Coronary artery (tissue), 2 donors: ENCODE measurements at regions not wholly inside any gene's neighbourhood (a gene's known extent, or its start where the extent isn't known, plus 50 kb on each side); places are given as distances from the start of the nearest gene placed in this dataset.

ENCODE experiments used
- DNase-seq: peaks from one replicate; pipeline ENCODE4 v3.0.0-alpha.2; 2017; ENCODE audit warnings: low spot score
- H3K27ac ChIP-seq, 2 donors: fragments of 200-600 bp; sonication (generic); one replicate each; pipeline ENCODE4 v1.5.1; 2016 to 2019
- H3K4me3 ChIP-seq: fragments of 200-600 bp; sonication (generic); 2 replicates; pipeline ENCODE4 v1.5.1; 2016; ENCODE audit warnings: mild to moderate bottlenecking, moderate library complexity
- TF ChIP-seq, protein P1 (sequence below): fragments of 200-600 bp; sonication (generic); IDR thresholded peaks from one replicate; pipeline ENCODE4 v1.5.1; 2019; ENCODE audit warnings: antibody characterized with exemption

DNA sequence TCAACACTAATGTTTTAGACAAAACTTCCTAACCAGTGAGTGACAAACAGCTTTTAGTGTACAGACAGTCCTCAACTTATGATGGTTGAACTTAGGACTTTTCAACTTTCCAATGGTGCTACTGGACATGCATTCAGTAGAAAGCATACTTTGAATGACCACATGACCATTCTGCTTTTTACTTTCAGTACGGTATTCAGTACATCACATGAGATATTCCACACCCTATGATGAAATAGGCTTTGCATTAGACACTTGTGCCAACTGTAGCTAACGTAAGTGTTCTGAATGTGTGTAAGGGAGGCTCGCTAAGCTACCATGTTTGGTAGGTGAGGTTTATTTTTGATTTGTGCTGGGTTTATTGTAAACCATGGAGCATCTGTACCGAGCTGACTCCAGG, 113.7 kb downstream of the WNT7A start:
- Histone ChIP-seq H3K27ac (no peak overlapping the region), H3K4me3 (no peak overlapping the region)
- TF ChIP-seq, protein P1, sequence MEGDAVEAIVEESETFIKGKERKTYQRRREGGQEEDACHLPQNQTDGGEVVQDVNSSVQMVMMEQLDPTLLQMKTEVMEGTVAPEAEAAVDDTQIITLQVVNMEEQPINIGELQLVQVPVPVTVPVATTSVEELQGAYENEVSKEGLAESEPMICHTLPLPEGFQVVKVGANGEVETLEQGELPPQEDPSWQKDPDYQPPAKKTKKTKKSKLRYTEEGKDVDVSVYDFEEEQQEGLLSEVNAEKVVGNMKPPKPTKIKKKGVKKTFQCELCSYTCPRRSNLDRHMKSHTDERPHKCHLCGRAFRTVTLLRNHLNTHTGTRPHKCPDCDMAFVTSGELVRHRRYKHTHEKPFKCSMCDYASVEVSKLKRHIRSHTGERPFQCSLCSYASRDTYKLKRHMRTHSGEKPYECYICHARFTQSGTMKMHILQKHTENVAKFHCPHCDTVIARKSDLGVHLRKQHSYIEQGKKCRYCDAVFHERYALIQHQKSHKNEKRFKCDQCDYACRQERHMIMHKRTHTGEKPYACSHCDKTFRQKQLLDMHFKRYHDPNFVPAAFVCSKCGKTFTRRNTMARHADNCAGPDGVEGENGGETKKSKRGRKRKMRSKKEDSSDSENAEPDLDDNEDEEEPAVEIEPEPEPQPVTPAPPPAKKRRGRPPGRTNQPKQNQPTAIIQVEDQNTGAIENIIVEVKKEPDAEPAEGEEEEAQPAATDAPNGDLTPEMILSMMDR: no peak
- DNase-seq: no peak

DNA sequence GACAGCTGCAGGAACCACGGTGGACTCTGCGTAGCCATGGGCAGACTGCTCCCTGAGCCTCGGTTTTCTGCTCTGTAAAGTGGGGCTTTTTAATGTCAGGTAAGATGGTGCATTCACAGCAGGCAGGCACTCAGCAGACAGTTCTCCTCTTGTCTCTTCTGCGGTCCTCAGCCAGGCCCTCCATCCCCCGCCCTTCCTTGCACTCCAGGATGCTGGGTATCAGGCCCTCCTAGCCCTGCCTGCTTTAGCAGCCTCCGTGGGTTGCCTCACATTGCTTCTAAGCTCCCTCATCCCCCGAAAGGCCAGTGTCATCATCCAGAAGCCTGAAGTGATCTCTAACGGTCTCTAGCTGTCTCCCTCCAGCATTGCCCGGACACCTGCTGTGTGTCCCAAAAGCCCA, 115.7 kb downstream of the WNT7A start:
- TF ChIP-seq, protein P1: no peak
- no peak for DNase-seq
- Histone ChIP-seq H3K27ac (no peak overlapping the region), H3K4me3 (no peak overlapping the region)

DNA sequence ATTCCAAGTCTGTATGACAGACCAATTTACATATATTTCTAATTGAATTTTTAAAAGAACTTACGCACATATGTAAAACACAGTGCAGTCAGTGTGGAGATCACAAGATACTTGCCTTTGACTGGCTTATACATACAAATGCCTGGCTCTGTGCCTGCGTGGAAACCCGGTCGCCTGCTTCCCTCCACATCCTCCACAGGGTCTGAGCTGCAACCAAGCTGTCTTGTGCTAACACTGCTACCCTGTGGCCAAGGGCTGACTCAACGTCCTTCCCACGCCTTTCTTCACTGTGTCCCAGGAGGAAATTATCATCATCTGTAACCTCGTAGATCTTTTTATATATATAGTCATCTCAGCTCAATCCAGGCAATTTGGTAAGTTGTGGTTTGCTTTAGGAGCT, 117.0 kb downstream of the WNT7A start:
- Histone ChIP-seq H3K27ac (no peak overlapping the region), H3K4me3 (no peak overlapping the region)
- TF ChIP-seq, protein P1: no peak
- DNase-seq: no peak

DNA sequence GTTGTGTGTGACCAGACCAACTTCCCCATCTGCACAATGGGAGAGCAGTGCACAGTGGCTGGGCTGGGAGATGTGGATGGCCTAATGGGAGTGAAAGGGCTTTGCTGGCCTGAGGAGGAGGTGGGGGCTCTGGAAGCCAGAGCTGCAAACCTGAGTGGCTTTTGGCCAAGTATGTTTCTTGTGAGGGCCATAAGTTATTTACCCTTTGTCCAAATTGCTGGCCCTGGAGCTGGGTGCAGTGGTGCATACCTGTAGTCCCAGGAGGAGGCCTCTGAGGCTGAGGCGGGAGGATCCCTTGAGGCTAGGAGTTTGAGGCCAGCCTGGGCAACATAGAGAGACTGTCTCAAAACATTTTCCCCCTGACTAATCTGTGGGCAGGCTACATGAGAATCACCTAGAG, 129.1 kb downstream of the WNT7A start:
- Histone ChIP-seq H3K27ac (no peak overlapping the region), H3K4me3 (no peak overlapping the region)
- DNase-seq: no peak
- TF ChIP-seq, protein P1: no peak

DNA sequence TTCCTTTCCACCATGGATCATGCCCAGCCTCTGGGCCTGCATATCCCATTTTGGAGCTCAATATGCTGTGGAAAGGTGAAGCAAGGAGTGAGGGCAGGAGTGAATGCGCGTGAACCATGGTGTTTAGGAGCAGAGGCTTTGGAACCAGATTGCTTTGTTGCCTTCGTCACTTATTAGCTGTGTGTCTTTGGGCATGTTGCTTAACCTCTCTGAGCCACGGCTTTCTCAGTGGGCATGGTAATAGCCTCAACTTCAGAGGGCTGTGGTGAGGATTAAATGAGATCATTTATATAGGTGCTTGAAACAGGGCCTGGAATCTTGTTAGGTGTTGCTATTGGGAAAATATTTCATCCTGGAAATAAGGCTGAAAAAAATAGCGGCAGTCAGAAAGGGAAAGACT, 129.7 kb downstream of the WNT7A start:
- no peak for DNase-seq
- Histone ChIP-seq H3K27ac (no peak overlapping the region), H3K4me3 (no peak overlapping the region)
- TF ChIP-seq, protein P1: no peak

DNA sequence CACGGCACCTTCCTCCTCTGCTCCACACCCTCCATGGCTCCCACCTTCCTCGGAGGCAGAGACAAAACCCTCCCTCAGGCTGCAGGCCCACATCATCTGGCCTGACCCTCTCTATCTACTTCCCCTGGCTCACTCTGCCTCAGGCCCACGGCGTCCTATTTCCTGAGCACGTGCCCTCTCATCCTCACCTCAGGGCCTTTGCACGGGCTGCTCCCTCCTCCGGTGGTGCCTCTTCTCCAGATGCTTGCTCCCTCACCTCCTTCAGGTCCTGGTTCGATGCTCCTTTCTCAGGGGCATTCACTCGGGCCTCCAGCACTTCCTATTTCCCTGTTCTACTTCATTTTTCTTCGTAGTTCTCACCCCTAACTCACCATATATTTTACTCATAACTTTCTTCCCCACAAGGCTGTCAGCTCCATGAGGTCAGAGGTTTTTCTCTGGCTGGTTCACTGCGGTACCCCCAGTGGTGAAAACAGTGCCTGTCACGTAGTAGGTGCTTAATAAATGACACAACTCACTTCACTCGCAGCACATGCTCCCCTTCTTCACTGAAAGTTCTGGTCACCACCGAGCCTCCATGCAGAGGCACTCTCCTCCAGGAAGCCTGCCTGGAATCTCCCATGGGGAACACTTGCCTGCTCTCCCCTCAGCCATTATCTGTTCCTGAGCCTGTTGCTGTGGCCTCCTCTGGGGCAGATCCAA, 130.7 kb downstream of the WNT7A start:
- TF ChIP-seq, protein P1: no peak
- no peak overlapping the region for H3K27ac ChIP-seq
- DNase-seq: no peak
- no peak overlapping the region for H3K4me3 ChIP-seq

DNA sequence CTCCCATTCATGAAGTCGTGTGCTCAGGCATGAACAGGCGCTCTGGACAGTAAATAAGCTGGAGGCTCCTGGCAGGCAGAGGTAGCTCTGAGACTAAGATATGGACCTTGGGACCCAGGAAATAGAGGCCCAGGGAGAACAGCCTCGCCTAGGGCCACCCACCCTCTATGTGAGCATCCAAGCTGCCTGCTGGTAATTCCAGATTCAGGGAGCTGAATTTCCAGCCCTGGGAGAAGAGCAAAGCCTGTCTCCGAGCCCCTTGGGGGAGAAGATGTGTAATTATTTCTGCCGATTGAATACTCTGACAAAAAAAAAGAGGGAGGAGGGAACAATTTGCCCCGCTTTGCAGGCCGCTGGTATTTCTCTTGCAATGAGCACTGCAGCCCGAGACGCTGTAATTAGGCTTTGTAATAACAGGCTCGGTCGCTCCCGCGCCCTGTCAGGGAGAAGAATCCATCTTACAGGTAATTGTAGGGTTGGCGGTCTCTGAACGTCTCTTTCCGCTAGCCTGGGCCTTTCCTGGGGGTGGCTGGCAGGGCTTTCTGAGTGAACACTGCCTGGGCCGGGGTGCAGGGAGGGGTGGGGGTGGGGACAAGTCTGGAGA, 131.5 kb downstream of the WNT7A start:
- TF ChIP-seq, protein P1: no peak
- no peak for DNase-seq
- Histone ChIP-seq H3K4me3 (no peak overlapping the region), H3K27ac (no peak overlapping the region)
